Testis (tissue), 2 donors: ENCODE measurements at regions not wholly inside any gene's neighbourhood (a gene's known extent, or its start where the extent isn't known, plus 50 kb on each side); places are given as distances from the start of the nearest gene placed in this dataset.

Experiments used
- DNase-seq: peaks from one replicate; pipeline ENCODE4 v3.0.0-alpha.2; 2019
- H3K27ac ChIP-seq, 2 donors: fragments of 200-600 bp; sonication (generic); one replicate each; pipeline ENCODE4 v1.5.1; 2019
- H3K27me3 ChIP-seq: fragments of 200-600 bp; sonication (generic); one replicate; pipeline ENCODE4 v1.5.1; 2019
- H3K36me3 ChIP-seq: fragments of 200-600 bp; sonication (generic); one replicate; pipeline ENCODE4 v1.5.1; 2017; ENCODE audit warnings: low read depth; ENCODE audit errors: missing control alignments
- H3K4me1 ChIP-seq: fragments of 200-600 bp; sonication (generic); one replicate; pipeline ENCODE4 v1.5.1; 2019
- H3K4me3 ChIP-seq, 2 donors: fragments of 200-600 bp; sonication (generic); one replicate each; pipeline ENCODE4 v1.5.1; 2017 to 2019
- H3K9me3 ChIP-seq: fragments of 200-600 bp; sonication (generic); one replicate; pipeline ENCODE4 v1.5.1; 2017
- POLR2A ChIP-seq: fragments of 450-650 bp; IDR thresholded peaks from one replicate; pipeline ENCODE4 v1.6.1; 2017; ENCODE audit warnings: antibody characterized with exemption, mild to moderate bottlenecking, moderate library complexity
- WGBS, 2 donors: methylation state at CpG; one replicate each; pipeline ENCODE4 v1.1.5; 2018; 5-methylcytosine and 5-hydroxymethylcytosine counted together
- intact Hi-C: fragments of 100-400 bp; cut with DNase I; formaldehyde crosslinking; loops from one replicate; pipeline ENCODE4 v1.15.1; 2023; ENCODE audit warnings: low total_unique reads
- small RNA-seq, 2 donors: library from RNA; depleted of rRNA; stranded (forward); fragments of <200 nt; gene quantifications; one replicate each; pipeline ENCODE3, GENCODE V24; 2016
- TF ChIP-seq, protein P1 (sequence below), 3 experiments: fragments of 450-650 bp in 2 of 3; fragments of 200-600 bp in 1 of 3; sonication (generic) in 1 of 3; IDR thresholded peaks; one replicate each; pipeline ENCODE4 v1.5.1; 2016 to 2019; ENCODE audit warnings: antibody characterized with exemption in 3 of 3, mild to moderate bottlenecking in 2 of 3, moderate library complexity in 1 of 3

DNA sequence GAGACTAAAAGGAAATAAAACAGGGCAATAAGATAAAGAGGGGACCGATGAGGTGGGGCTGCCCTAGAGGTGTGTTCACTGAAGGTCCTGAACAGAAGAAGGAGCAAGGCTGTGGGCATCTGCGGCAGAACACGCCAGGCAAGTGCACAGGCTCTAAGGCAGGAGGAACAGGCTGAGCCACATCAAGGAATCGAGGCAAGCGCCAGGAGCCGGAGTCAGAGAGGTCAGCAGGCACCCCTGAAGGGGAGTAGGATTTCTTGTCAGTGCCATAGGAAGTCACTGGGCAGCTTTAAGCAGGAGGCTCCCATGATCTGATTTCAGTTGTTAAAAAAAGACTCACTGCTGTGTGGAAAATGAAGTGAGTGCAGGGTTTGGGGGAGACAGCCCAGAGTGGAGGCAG is 186.5 kb downstream of the KATNIP start:
- Histone ChIP-seq H3K4me3 (no peak overlapping the region), H3K36me3 (no peaks in the 10 kb centered on the region), H3K9me3 (no peaks in the 10 kb centered on the region), H3K27ac (no peak overlapping the region), H3K27me3 (no peaks in the 10 kb centered on the region), H3K4me1 (no peaks in the 10 kb centered on the region)
- DNase-seq: no peak
- TF ChIP-seq, protein P1, sequence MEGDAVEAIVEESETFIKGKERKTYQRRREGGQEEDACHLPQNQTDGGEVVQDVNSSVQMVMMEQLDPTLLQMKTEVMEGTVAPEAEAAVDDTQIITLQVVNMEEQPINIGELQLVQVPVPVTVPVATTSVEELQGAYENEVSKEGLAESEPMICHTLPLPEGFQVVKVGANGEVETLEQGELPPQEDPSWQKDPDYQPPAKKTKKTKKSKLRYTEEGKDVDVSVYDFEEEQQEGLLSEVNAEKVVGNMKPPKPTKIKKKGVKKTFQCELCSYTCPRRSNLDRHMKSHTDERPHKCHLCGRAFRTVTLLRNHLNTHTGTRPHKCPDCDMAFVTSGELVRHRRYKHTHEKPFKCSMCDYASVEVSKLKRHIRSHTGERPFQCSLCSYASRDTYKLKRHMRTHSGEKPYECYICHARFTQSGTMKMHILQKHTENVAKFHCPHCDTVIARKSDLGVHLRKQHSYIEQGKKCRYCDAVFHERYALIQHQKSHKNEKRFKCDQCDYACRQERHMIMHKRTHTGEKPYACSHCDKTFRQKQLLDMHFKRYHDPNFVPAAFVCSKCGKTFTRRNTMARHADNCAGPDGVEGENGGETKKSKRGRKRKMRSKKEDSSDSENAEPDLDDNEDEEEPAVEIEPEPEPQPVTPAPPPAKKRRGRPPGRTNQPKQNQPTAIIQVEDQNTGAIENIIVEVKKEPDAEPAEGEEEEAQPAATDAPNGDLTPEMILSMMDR (IDR thresholded peaks at IDR 0.05): no peak
- intact Hi-C loops: no loop called here
- WGBS, 2 donors: 94 to 95% methylated on average over 6 of the region's 6 CpGs

- no peak for DNase-seq
- intact Hi-C loops: no loop called here
Observed at GRCh38 chr16:27737513-27737912, 187.6 kb downstream of the KATNIP start.

More at GRCh38 chr16:27737513-27737912, 187.6 kb downstream of the KATNIP start:
- Histone ChIP-seq H3K9me3 (no peaks in the 10 kb centered on the region), H3K27me3 (no peaks in the 10 kb centered on the region), H3K27ac (no peak overlapping the region), H3K36me3 (no peaks in the 10 kb centered on the region), H3K4me1 (no peaks in the 10 kb centered on the region), H3K4me3 (no peak overlapping the region)
- WGBS, 2 donors: 85% methylated on average over 11 of the region's 11 CpGs
- TF ChIP-seq POLR2A: no peak
- TF ChIP-seq, protein P1 (IDR thresholded peaks at IDR 0.05): no peak

Small RNA genes lying in the stretch of these regions (small RNA-seq; reads per million reads assigned to genes)
- 0 reads per million in 2 donors for gene RF00019
